ENCODE measurements at regions not wholly inside any gene's neighbourhood (a gene's known extent, or its start where the extent isn't known, plus 50 kb on each side); places are given as distances from the start of the nearest gene placed in this dataset.

DNA sequence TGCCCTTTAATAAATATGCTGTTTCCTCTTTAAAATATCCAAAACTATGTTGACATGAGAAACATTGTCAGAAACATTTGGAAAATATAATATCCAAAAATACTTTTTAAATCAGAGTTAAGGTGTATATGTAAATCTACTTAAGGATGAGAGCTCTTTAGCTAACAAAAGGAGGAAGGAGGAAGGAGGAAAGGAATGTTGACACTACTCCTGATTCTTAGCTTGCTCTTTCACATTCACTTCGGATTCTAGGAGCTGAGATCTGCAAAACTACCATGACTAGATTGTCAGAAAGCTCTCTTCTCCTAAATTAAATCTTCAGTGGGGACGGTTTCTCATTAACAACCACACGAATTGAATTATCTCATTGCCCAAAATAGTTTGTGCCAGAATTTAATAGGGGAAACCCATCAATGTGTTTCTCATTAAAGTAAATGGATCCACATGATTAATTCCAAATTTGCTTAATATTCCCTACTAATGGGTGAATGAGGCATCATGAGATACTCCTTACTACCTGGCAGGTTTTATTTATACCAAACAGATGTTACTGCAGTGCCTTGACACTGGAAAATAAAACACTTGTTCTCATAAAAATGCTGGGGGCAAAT, 509.1 kb downstream of the MBD2 start:
- TF ChIP-seq, protein P1, sequence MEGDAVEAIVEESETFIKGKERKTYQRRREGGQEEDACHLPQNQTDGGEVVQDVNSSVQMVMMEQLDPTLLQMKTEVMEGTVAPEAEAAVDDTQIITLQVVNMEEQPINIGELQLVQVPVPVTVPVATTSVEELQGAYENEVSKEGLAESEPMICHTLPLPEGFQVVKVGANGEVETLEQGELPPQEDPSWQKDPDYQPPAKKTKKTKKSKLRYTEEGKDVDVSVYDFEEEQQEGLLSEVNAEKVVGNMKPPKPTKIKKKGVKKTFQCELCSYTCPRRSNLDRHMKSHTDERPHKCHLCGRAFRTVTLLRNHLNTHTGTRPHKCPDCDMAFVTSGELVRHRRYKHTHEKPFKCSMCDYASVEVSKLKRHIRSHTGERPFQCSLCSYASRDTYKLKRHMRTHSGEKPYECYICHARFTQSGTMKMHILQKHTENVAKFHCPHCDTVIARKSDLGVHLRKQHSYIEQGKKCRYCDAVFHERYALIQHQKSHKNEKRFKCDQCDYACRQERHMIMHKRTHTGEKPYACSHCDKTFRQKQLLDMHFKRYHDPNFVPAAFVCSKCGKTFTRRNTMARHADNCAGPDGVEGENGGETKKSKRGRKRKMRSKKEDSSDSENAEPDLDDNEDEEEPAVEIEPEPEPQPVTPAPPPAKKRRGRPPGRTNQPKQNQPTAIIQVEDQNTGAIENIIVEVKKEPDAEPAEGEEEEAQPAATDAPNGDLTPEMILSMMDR (IDR thresholded peaks at IDR 0.05; ENCODE audit: low read depth, low read length, missing control alignments): no peak

DNA sequence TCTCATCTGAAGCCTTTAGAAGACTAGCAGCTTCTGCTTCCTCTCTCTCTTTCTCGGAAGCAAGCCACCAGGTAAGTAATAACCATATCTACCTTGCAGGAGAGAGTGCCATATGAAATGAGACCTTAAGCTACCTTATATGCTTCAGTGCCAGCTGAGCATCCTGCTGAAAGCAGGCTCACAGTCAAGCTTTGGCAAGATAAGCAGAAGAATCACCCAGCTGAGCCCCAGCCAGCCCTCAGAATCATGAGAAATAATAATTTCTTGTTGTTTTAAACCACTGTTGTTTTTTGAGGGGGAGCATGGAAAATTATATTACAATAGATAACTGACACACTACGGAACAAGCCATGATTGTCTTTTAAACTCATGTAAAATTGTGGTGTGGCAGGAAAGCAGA, 514.4 kb downstream of the MBD2 start:
- DNase-seq (ENCODE audit: low read depth): no peak
- H3K4me3 ChIP-seq (ENCODE audit: low read depth, low read length): no peak overlapping the region
- TF ChIP-seq, protein P1 (IDR thresholded peaks at IDR 0.05; ENCODE audit: low read depth, low read length, missing control alignments): no peak

More for the DNA sequence above, 509.1 kb downstream of the MBD2 start:
- H3K4me3 ChIP-seq (ENCODE audit: low read depth, low read length): no peak overlapping the region
- DNase-seq (ENCODE audit: low read depth): no peak

DNA sequence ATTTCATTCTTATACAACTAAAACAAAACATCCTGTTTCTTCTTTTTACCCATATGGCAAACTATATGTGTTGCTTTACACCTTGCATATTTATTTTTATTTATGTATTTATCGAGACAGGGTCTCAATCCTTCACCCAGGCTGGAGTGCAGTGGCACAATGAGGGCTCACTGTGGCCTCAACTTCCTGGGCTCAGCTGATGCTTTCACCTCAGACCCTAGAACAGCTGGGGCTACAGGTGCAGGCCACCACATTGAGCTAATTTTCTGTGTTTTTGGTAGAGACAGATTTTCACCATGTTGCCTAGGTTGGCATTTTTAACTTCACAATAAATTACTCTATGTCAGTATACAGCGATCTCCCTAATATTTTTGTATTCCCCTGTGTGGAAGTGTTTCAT, 522.0 kb downstream of the MBD2 start:
- DNase-seq (ENCODE audit: low read depth): no peak
- TF ChIP-seq, protein P1 (IDR thresholded peaks at IDR 0.05; ENCODE audit: low read depth, low read length, missing control alignments): no peak
- no peak overlapping the region for H3K4me3 ChIP-seq (ENCODE audit: low read depth, low read length)

DNA sequence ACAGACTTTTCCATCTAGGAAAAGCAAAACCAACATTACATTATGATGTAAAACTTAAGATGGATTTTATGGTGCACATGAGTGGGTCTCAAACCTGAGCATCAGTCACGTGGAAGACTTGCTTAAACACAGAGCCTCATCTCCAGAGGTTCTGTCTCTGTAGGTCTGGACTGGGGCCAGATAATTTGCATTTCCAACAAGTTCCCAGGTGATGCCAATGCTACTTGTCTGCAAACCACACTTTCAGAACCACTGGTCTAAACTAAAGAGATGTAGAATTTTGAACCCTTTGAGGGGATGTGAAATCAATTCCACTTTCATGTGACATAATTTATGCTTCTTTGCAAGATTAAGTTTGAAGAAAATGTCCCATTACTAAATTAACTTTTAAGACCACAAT, 522.8 kb downstream of the MBD2 start:
- TF ChIP-seq, protein P1 (IDR thresholded peaks at IDR 0.05; ENCODE audit: low read depth, low read length, missing control alignments): no peak
- DNase-seq (ENCODE audit: low read depth): no peak
- H3K4me3 ChIP-seq (ENCODE audit: low read depth, low read length): no peak overlapping the region

DNA sequence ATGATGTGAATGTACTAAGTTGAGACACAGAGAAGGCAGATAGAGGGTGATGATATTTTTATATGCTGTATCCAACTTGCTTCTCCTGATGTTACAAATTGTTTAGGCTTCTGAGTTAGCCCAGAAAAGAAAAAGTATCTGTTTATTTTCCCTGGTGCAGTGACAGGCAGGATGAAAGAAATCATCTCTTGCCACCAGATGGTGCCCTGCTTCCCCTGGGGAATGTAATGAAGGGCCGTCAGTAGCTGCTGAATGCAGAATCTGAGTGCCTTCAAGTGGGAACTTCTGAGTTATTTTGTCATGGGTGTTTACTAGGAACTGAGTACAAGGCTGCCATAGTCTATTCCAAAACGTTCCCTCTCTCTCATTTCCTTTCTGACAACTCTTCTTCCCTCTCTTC, 525.6 kb downstream of the MBD2 start:
- no peak overlapping the region for H3K4me3 ChIP-seq (ENCODE audit: low read depth, low read length)
- no peak for DNase-seq (ENCODE audit: low read depth)
- TF ChIP-seq, protein P1 (IDR thresholded peaks at IDR 0.05; ENCODE audit: low read depth, low read length, missing control alignments): peak; percentile 45

DNA sequence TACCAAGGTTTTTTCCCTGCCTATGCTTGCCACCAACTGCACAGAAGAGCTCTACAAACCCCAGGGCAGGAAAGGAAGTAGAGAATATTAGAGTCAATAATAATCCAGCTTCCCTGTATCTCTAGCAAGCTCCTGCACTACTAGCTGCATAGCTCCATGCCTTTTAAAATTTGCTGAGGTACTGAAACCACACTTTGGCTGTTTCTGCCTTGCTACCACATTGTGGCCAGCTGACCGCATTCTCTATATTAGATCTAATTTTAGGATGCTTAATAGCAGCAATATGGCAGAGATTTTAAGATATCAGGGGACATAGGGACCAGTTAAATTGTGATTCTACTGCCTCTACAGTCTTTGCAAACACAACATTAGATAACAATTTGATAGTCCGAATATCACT, 534.6 kb downstream of the MBD2 start:
- TF ChIP-seq, protein P1 (IDR thresholded peaks at IDR 0.05; ENCODE audit: low read depth, low read length, missing control alignments): no peak
- no peak overlapping the region for H3K4me3 ChIP-seq (ENCODE audit: low read depth, low read length)

DNA sequence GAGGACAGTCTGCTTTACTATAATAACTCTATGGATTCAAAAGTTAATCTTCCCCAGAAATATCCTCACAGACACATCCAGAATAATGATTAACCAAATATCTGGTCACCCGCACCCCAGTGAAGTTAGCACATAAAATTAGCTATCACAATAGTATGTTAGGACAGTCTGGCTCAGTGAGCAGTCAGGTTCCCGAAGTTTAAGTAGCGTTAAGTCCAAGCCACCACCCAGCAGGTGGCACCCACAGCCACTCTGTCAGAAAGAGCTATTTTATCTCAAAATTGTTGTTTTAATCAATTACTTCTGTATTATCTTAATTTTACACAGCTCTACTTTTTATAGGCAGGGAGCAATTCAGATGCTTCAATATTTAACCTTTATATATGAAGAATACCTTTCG, 537.5 kb downstream of the MBD2 start:
- no peak for DNase-seq (ENCODE audit: low read depth)
- H3K4me3 ChIP-seq (ENCODE audit: low read depth, low read length): no peak overlapping the region
- TF ChIP-seq, protein P1 (IDR thresholded peaks at IDR 0.05; ENCODE audit: low read depth, low read length, missing control alignments): no peak

More for the DNA sequence above, 534.6 kb downstream of the MBD2 start:
- no peak for DNase-seq (ENCODE audit: low read depth)

All from GM12864 (cell line).